Liver (tissue), 7 donors: ENCODE measurements at regions not wholly inside any gene's neighbourhood (a gene's known extent, or its start where the extent isn't known, plus 50 kb on each side); places are given as distances from the start of the nearest gene placed in this dataset.
"Not testable (repeated sequence)": the region's sequence is repeated elsewhere in the genome, so short reads cannot be mapped to it uniquely, and the experiment has no call there.

Source experiments
- DNase-seq: peaks from one replicate; pipeline ENCODE4 v3.0.0-alpha.2; 2017; ENCODE audit warnings: low spot score
- H3K27ac ChIP-seq, 2 donors: one replicate each; pipeline ENCODE4 v1.7.0; 2013; ENCODE audit warnings: inconsistent platforms in 2 of 2, low read length in 2 of 2, control low read depth in 1 of 2, low read depth in 1 of 2, mild to moderate bottlenecking in 1 of 2
- H3K27me3 ChIP-seq, 4 donors: one replicate each; pipeline versions ENCODE4 v1.6.1 to v1.7.0; 2013; ENCODE audit warnings: low read length in 3 of 4, inconsistent platforms in 1 of 4, mild to moderate bottlenecking in 1 of 4, moderate library complexity in 1 of 4; ENCODE audit not compliant: control insufficient read depth in 4 of 4, insufficient read depth in 4 of 4
- H3K36me3 ChIP-seq, 4 donors: one replicate each; pipeline versions ENCODE4 v1.6.1 to v1.7.0; 2013; ENCODE audit warnings: low read length in 3 of 4, mild to moderate bottlenecking in 3 of 4, low read depth in 1 of 4, moderate library complexity in 1 of 4; ENCODE audit not compliant: control insufficient read depth in 4 of 4, insufficient read depth in 3 of 4
- H3K4me1 ChIP-seq, 4 donors: one replicate each; pipeline versions ENCODE4 v1.6.1 to v1.7.0; 2013; ENCODE audit warnings: low read length in 3 of 4, mild to moderate bottlenecking in 3 of 4, moderate library complexity in 1 of 4; ENCODE audit not compliant: control insufficient read depth in 4 of 4, insufficient read depth in 4 of 4
- H3K4me3 ChIP-seq, 3 donors: one replicate each; pipeline versions ENCODE4 v1.6.1 to v1.7.0; 2013; ENCODE audit warnings: low read length in 3 of 3, control low read depth in 1 of 3, low read depth in 1 of 3, mild to moderate bottlenecking in 1 of 3
- H3K9ac ChIP-seq, 2 donors: one replicate each; pipeline ENCODE4 v1.7.0; 2013; ENCODE audit warnings: low read length in 2 of 2, mild to moderate bottlenecking in 2 of 2, moderate library complexity in 2 of 2, control low read depth in 1 of 2, low read depth in 1 of 2
- H3K9me3 ChIP-seq, 4 donors: one replicate each; pipeline versions ENCODE4 v1.6.1 to v1.7.0; 2013; ENCODE audit warnings: low read length in 3 of 4; ENCODE audit not compliant: control insufficient read depth in 4 of 4
- EGR1 ChIP-seq, 2 donors: IDR thresholded peaks; 2 replicates each; pipeline ENCODE4 v1.6.1; 2016 to 2018; ENCODE audit warnings: antibody characterized with exemption in 2 of 2, low read depth in 2 of 2
- FOXA2 ChIP-seq: IDR thresholded peaks from 2 replicates; pipeline ENCODE4 v1.6.1; 2016; ENCODE audit warnings: antibody characterized with exemption
- GABPA ChIP-seq, 2 donors: IDR thresholded peaks in 1 of 2; conservative IDR thresholded peaks in 1 of 2; 2 replicates each; pipeline ENCODE4 v1.6.1; 2016; ENCODE audit warnings: antibody characterized with exemption in 2 of 2, mild to moderate bottlenecking in 1 of 2, moderate library complexity in 1 of 2
- HNF4A ChIP-seq, 2 donors: conservative IDR thresholded peaks; 2 replicates each; pipeline ENCODE4 v1.6.1; 2016; ENCODE audit warnings: antibody characterized with exemption in 2 of 2, mild to moderate bottlenecking in 2 of 2
- HNF4G ChIP-seq: IDR thresholded peaks from 2 replicates; pipeline ENCODE4 v1.6.1; 2016; ENCODE audit warnings: antibody characterized with exemption
- JUND ChIP-seq, 2 donors: IDR thresholded peaks; 2 replicates each; pipeline ENCODE4 v1.6.1; 2016; ENCODE audit warnings: antibody characterized with exemption in 2 of 2
- MAX ChIP-seq: IDR thresholded peaks from 2 replicates; pipeline ENCODE4 v1.6.1; 2016; ENCODE audit warnings: antibody characterized with exemption
- NR2F2 ChIP-seq: IDR thresholded peaks from 2 replicates; pipeline ENCODE4 v1.6.1; 2016; ENCODE audit warnings: antibody characterized with exemption
- RAD21 ChIP-seq, 2 donors: IDR thresholded peaks; 2 replicates each; pipeline ENCODE4 v1.6.1; 2016; ENCODE audit warnings: antibody characterized with exemption in 2 of 2, mild to moderate bottlenecking in 2 of 2
- REST ChIP-seq: IDR thresholded peaks from 2 replicates; pipeline ENCODE4 v1.6.1; 2016; ENCODE audit warnings: antibody characterized with exemption, mild to moderate bottlenecking
- RXRA ChIP-seq, 2 donors: IDR thresholded peaks; 2 replicates each; pipeline ENCODE4 v1.6.1; 2017 to 2018; ENCODE audit warnings: antibody characterized with exemption in 2 of 2, mild to moderate bottlenecking in 1 of 2
- SP1 ChIP-seq: IDR thresholded peaks from 2 replicates; pipeline ENCODE4 v1.6.1; 2018; ENCODE audit warnings: antibody characterized with exemption, mild to moderate bottlenecking
- TAF1 ChIP-seq: conservative IDR thresholded peaks from 2 replicates; pipeline ENCODE4 v1.6.1; 2016; ENCODE audit warnings: antibody characterized with exemption, mild to moderate bottlenecking
- YY1 ChIP-seq: IDR thresholded peaks from 2 replicates; pipeline ENCODE4 v1.6.1; 2016; ENCODE audit warnings: antibody characterized with exemption, mild to moderate bottlenecking
- ZBTB33 ChIP-seq: IDR thresholded peaks from 2 replicates; pipeline ENCODE4 v1.6.1; 2016; ENCODE audit warnings: antibody characterized with exemption
- WGBS: extraction: QIAGEN DNeasy Blood & Tissue Kit; methylation state at CpG from one replicate; pipeline ENCODE4 v1.1.7; 2013; 5-methylcytosine and 5-hydroxymethylcytosine counted together
- TF ChIP-seq, protein P1 (sequence below): IDR thresholded peaks from 2 replicates; pipeline ENCODE4 v1.6.1; 2016; ENCODE audit warnings: antibody characterized with exemption
- donor health status: healthy.
- donor health status: healthy.
- donor health status: healthy.
- donor health status: healthy.

GRCh38 chr11:23620617-23621016 is 760.3 kb upstream of the CCDC179 start:
- Histone ChIP-seq H3K36me3 (no peaks in the 10 kb centered on the region), H3K27ac (no peak overlapping the region), H3K4me1 (no peaks in the 10 kb centered on the region), H3K9ac (no peak overlapping the region), H3K4me3 (no peak overlapping the region), H3K27me3 (no peaks in the 10 kb centered on the region), H3K9me3 (no peaks in the 10 kb centered on the region)
- DNase-seq: no peak
- no peak for TF ChIP-seq HNF4G
- no peak for TF ChIP-seq EGR1 (IDR thresholded peaks at IDR 0.05; ENCODE audit: low read depth in 2 of 2)
- TF ChIP-seq ZBTB33: no peak
- no peak for TF ChIP-seq REST

DNA sequence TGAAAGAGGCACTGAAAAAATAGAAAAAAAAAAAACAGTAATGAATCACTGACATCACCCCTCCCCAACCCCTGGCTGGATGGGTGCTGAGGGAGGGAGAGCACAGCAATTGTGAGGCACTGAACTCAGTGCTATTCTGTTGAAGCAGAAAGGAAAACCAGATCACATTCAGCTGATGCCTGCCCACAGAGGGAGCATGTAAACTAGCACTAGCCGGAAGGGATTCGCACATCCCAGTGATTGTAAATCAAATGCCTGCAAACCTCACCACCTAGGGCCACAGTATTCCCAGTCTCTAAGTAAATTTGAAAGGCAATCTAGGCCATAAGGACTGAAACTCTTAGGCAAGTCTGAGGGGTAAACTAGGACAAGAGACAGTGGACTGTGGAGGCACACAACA is 772.0 kb upstream of the CCDC179 start:
- Histone ChIP-seq H3K9me3 (peaks cover 0 to 2% (median 0%) of the 10 kb centered on the region in 4 donors), H3K27me3 (no peaks in the 10 kb centered on the region), H3K4me1 (no peaks in the 10 kb centered on the region), H3K4me3 (no peak overlapping the region), H3K27ac (no peak overlapping the region), H3K36me3 (no peaks in the 10 kb centered on the region), H3K9ac (no peak overlapping the region)
- TF ChIP-seq EGR1 (IDR thresholded peaks at IDR 0.05; ENCODE audit: low read depth in 2 of 2) (no peak), GABPA (IDR thresholded peaks at IDR 0.05 in 1 of 2, conservative IDR thresholded peaks at IDR 0.05 in 1 of 2) (no peak)
- no peak for DNase-seq
- 89% methylated on average over 2 of the region's 2 CpGs for WGBS

GRCh38 chr11:23644443-23644842 is 784.2 kb upstream of the CCDC179 start:
- TF ChIP-seq NR2F2 (no peak), FOXA2 (no peak), RXRA (IDR thresholded peaks at IDR 0.05) (no peak), GABPA (IDR thresholded peaks at IDR 0.05 in 1 of 2, conservative IDR thresholded peaks at IDR 0.05 in 1 of 2) (no peak), ZBTB33 (no peak), RAD21 (IDR thresholded peaks at IDR 0.05) (no peak), SP1 (no peak), JUND (IDR thresholded peaks at IDR 0.05) (no peak), YY1 (no peak), EGR1 (IDR thresholded peaks at IDR 0.05; ENCODE audit: low read depth in 2 of 2) (no peak), MAX (no peak), TAF1 (no peak), HNF4A (conservative IDR thresholded peaks at IDR 0.05) (no peak)
- TF ChIP-seq, protein P1, sequence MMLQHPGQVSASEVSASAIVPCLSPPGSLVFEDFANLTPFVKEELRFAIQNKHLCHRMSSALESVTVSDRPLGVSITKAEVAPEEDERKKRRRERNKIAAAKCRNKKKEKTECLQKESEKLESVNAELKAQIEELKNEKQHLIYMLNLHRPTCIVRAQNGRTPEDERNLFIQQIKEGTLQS: no peak
- no peak overlapping the region for H3K27ac ChIP-seq
- WGBS: 46% methylated on average over 1 of the region's 1 CpG
- H3K36me3 ChIP-seq: no peaks in the 10 kb centered on the region
- H3K4me3 ChIP-seq: no peak overlapping the region
- H3K9ac ChIP-seq: no peak overlapping the region
- H3K4me1 ChIP-seq: no peaks in the 10 kb centered on the region
- H3K27me3 ChIP-seq: no peaks in the 10 kb centered on the region
- H3K9me3 ChIP-seq: no peaks in the 10 kb centered on the region
- no peak for DNase-seq

DNA sequence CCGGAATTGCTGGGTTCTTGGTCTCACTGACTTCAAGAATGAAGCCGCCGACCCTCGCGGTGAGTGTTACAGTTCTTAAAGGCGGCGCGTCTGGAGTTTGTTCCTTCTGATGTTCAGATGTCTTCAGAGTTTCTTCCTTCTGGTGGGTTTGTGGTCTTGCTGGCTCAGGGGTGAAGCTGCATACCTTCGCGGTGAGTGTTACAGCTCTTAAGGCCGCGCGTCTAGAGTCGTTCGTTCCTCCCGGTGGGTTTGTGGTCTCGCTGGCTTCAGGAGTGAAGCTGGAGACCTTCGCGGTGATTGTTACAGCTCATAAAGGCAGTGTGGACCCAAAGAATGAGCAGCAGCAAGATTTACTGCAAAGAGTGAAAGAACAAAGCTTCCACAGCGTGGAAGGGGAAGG is 792.1 kb upstream of the CCDC179 start:
- H3K27ac ChIP-seq, H3K4me1 ChIP-seq, H3K4me3 ChIP-seq, DNase-seq, H3K27me3 ChIP-seq, H3K9me3 ChIP-seq, H3K9ac ChIP-seq, H3K36me3 ChIP-seq: not testable (repeated sequence)
- WGBS: 93% methylated on average over 20 of the region's 20 CpGs
